Umbilical cord (tissue), 1 donor: ENCODE measurements at regions not wholly inside any gene's neighbourhood (a gene's known extent, or its start where the extent isn't known, plus 50 kb on each side); places are given as distances from the start of the nearest gene placed in this dataset.

Experiments
- DNase-seq: peaks from one replicate; pipeline ENCODE4 v3.0.0-alpha.2; 2015; ENCODE audit warnings: low spot score

- no peak for DNase-seq
These were observed 80.4 kb downstream of the HSPH1 start for GRCh38 chr13:31081316-31081715.

GRCh38 chr13:31074756-31075155, 86.9 kb downstream of the HSPH1 start:
- DNase-seq = no peak

- peak; percentile 17 for DNase-seq
These were observed 87.6 kb downstream of the HSPH1 start for GRCh38 chr13:31073859-31074718.

- no peak for DNase-seq
These were observed 89.7 kb downstream of the HSPH1 start for GRCh38 chr13:31072041-31072440.

GRCh38 chr13:31069808-31070534, 91.7 kb downstream of the HSPH1 start:
- DNase-seq = no peak

GRCh38 chr13:31068119-31068423, 93.6 kb downstream of the HSPH1 start:
- no peak for DNase-seq

GRCh38 chr13:31067416-31068118, 94.1 kb downstream of the HSPH1 start:
- no peak for DNase-seq

GRCh38 chr13:31064636-31065035, 97.1 kb downstream of the HSPH1 start:
- no peak for DNase-seq

- DNase-seq = no peak
These were observed 97.9 kb downstream of the HSPH1 start for GRCh38 chr13:31063772-31064171.

GRCh38 chr13:31060655-31061054, 101.0 kb downstream of the HSPH1 start:
- DNase-seq = no peak

GRCh38 chr13:31060220-31060619, 101.5 kb downstream of the HSPH1 start:
- no peak for DNase-seq

- DNase-seq = no peak
These were observed 104.2 kb downstream of the HSPH1 start for GRCh38 chr13:31057403-31058033.

GRCh38 chr13:31056644-31057271, 104.9 kb downstream of the HSPH1 start:
- DNase-seq = no peak

GRCh38 chr13:31055589-31055988, 106.1 kb downstream of the HSPH1 start:
- DNase-seq = no peak

GRCh38 chr13:31054632-31055031, 107.1 kb downstream of the HSPH1 start:
- DNase-seq = no peak

GRCh38 chr13:31053896-31054295, 107.8 kb downstream of the HSPH1 start:
- no peak for DNase-seq

GRCh38 chr13:31053091-31053490, 108.6 kb downstream of the HSPH1 start:
- DNase-seq = no peak

- DNase-seq = no peak
These were observed 109.2 kb downstream of the HSPH1 start for GRCh38 chr13:31052478-31052877.

GRCh38 chr13:31051999-31052398, 109.7 kb downstream of the HSPH1 start:
- DNase-seq = no peak

GRCh38 chr13:31050486-31051400, 111.0 kb downstream of the HSPH1 start:
- no peak for DNase-seq
